MM.1S (cell line): ENCODE measurements at regions not wholly inside any gene's neighbourhood (a gene's known extent, or its start where the extent isn't known, plus 50 kb on each side); places are given as distances from the start of the nearest gene placed in this dataset.

Source experiments
- DNase-seq: peaks from one replicate; pipeline ENCODE4 v3.0.0-alpha.2; 2015
- H2AFZ ChIP-seq: fragments of 300-600 bp; sonication (generic); 2 replicates; pipeline ENCODE4 v1.6.0; 2016; ENCODE audit warnings: antibody characterized with exemption, low read length
- H3F3A ChIP-seq: fragments of 300-600 bp; sonication (generic); 2 replicates; pipeline ENCODE4 v1.6.1; 2016; ENCODE audit warnings: mild to moderate bottlenecking, antibody characterized with exemption, low read length, moderate library complexity, mixed read lengths; ENCODE audit not compliant: insufficient read depth
- H3K27ac ChIP-seq: fragments of 300-600 bp; sonication (generic); 2 replicates; pipeline ENCODE4 v1.5.1; 2016; ENCODE audit warnings: mild to moderate bottlenecking, low read length
- H3K27me3 ChIP-seq: fragments of 300-600 bp; sonication (generic); replicated peaks from 2 replicates; pipeline ENCODE4 v1.6.0; 2016; ENCODE audit warnings: low read length; ENCODE audit not compliant: insufficient read depth
- H3K36me3 ChIP-seq: fragments of 300-600 bp; sonication (generic); replicated peaks from 2 replicates; pipeline ENCODE4 v1.6.1; 2016; ENCODE audit warnings: mild to moderate bottlenecking, low read length, mixed read lengths; ENCODE audit not compliant: insufficient read depth
- H3K4me1 ChIP-seq: fragments of 300-600 bp; sonication (generic); 2 replicates; pipeline ENCODE4 v1.6.1; 2016; ENCODE audit warnings: low read length, mixed read lengths
- H3K4me2 ChIP-seq: fragments of 300-600 bp; sonication (generic); 2 replicates; pipeline ENCODE4 v1.6.0; 2016; ENCODE audit warnings: low read depth, low read length
- H3K4me3 ChIP-seq: fragments of 300-600 bp; sonication (generic); 2 replicates; pipeline ENCODE4 v1.5.1; 2016; ENCODE audit warnings: low read length, mixed read lengths
- H3K79me2 ChIP-seq: fragments of 300-600 bp; sonication (generic); 2 replicates; pipeline ENCODE4 v1.6.1; 2016; ENCODE audit warnings: mixed run types, low read length, mixed read lengths
- H3K9ac ChIP-seq: fragments of 300-600 bp; sonication (generic); 2 replicates; pipeline ENCODE4 v1.6.1; 2016; ENCODE audit warnings: low read length, mixed read lengths
- H3K9me2 ChIP-seq: fragments of 300-600 bp; sonication (generic); replicated peaks from 2 replicates; pipeline ENCODE4 v1.6.1; 2016; ENCODE audit warnings: mild to moderate bottlenecking, low read length, mixed read lengths; ENCODE audit not compliant: insufficient read depth
- H3K9me3 ChIP-seq: fragments of 300-600 bp; sonication (generic); replicated peaks from 2 replicates; pipeline ENCODE4 v1.6.1; 2016; ENCODE audit warnings: mild to moderate bottlenecking, low read length, mixed read lengths; ENCODE audit not compliant: insufficient read depth
- H4K20me1 ChIP-seq: fragments of 300-600 bp; sonication (generic); 2 replicates; pipeline ENCODE4 v1.6.1; 2016; ENCODE audit warnings: mild to moderate bottlenecking, low read length, moderate library complexity, mixed read lengths; ENCODE audit not compliant: insufficient read depth
- CTCF ChIP-seq: fragments of 300-600 bp; sonication (generic); IDR thresholded peaks from 2 replicates; pipeline ENCODE4 v1.5.1; 2016; ENCODE audit warnings: antibody characterized with exemption, low read length, mixed read lengths
- EZH2 ChIP-seq: fragments of 300-600 bp; sonication (generic); optimal IDR thresholded peaks from 2 replicates; pipeline ENCODE3; 2017; ENCODE audit warnings: low read depth, mild to moderate bottlenecking, antibody characterized with exemption, low read length, mixed read lengths
- EZH2phosphoT487 ChIP-seq: fragments of 300-600 bp; sonication (generic); IDR thresholded peaks from 2 replicates; pipeline ENCODE4 v1.6.1; 2018; ENCODE audit warnings: antibody characterized with exemption, low read length

GRCh38 chr9:135308821-135309762, 170.5 kb upstream of the PPP1R26 start:
- DNase-seq = no peak
- Histone ChIP-seq H3K27me3 (peaks cover 88% of the 10 kb centered on the region), H2AFZ (no peak overlapping the region), H3K4me3 (no peak overlapping the region), H3K36me3 (no peaks in the 10 kb centered on the region), H3F3A (no peaks in the 10 kb centered on the region), H3K9me3 (no peaks in the 10 kb centered on the region), H3K79me2 (no peaks in the 10 kb centered on the region), H3K9me2 (no peaks in the 10 kb centered on the region), H3K27ac (no peak overlapping the region), H3K9ac (no peak overlapping the region), H3K4me1 (no peaks in the 10 kb centered on the region), H4K20me1 (no peaks in the 10 kb centered on the region), H3K4me2 (no peak overlapping the region)
- TF ChIP-seq EZH2 (no peak), EZH2phosphoT487 (no peak)

GRCh38 chr9:135309763-135310125, 169.8 kb upstream of the PPP1R26 start:
- Histone ChIP-seq H3K4me1 (no peaks in the 10 kb centered on the region), H2AFZ (no peak overlapping the region), H3K79me2 (no peaks in the 10 kb centered on the region), H4K20me1 (no peaks in the 10 kb centered on the region), H3K9me3 (no peaks in the 10 kb centered on the region), H3K4me2 (no peak overlapping the region), H3K4me3 (no peak overlapping the region), H3F3A (no peaks in the 10 kb centered on the region), H3K27ac (no peak overlapping the region), H3K9ac (no peak overlapping the region), H3K36me3 (no peaks in the 10 kb centered on the region), H3K27me3 (peaks cover 93% of the 10 kb centered on the region), H3K9me2 (no peaks in the 10 kb centered on the region)
- no peak for TF ChIP-seq CTCF
- no peak for TF ChIP-seq EZH2phosphoT487
- TF ChIP-seq EZH2 = no peak
- DNase-seq = no peak

GRCh38 chr9:135310134-135310533, 169.4 kb upstream of the PPP1R26 start:
- Histone ChIP-seq H3F3A (no peaks in the 10 kb centered on the region), H3K4me3 (no peak overlapping the region), H3K4me1 (no peaks in the 10 kb centered on the region), H3K4me2 (no peak overlapping the region), H4K20me1 (no peaks in the 10 kb centered on the region), H2AFZ (no peak overlapping the region), H3K36me3 (no peaks in the 10 kb centered on the region), H3K27ac (no peak overlapping the region), H3K9me3 (no peaks in the 10 kb centered on the region), H3K79me2 (no peaks in the 10 kb centered on the region), H3K27me3 (peaks cover 93% of the 10 kb centered on the region), H3K9me2 (no peaks in the 10 kb centered on the region), H3K9ac (no peak overlapping the region)
- TF ChIP-seq EZH2 (peak; percentile 41), EZH2phosphoT487 (no peak), CTCF (no peak)
- no peak for DNase-seq

- no peaks in the 10 kb centered on the region for H3F3A ChIP-seq
- no peak for DNase-seq
- H3K36me3 ChIP-seq = no peaks in the 10 kb centered on the region
- H3K27ac ChIP-seq = no peak overlapping the region
- H3K27me3 ChIP-seq = peaks cover 98% of the 10 kb centered on the region
- H3K4me3 ChIP-seq = no peak overlapping the region
- H3K4me1 ChIP-seq = no peaks in the 10 kb centered on the region
- no peak overlapping the region for H3K9ac ChIP-seq
- no peaks in the 10 kb centered on the region for H4K20me1 ChIP-seq
- no peak for TF ChIP-seq EZH2phosphoT487
- TF ChIP-seq EZH2 = no peak
- TF ChIP-seq CTCF = no peak
- no peaks in the 10 kb centered on the region for H3K9me3 ChIP-seq
- no peak overlapping the region for H3K4me2 ChIP-seq
- H3K79me2 ChIP-seq = no peaks in the 10 kb centered on the region
- H2AFZ ChIP-seq = no peak overlapping the region
- H3K9me2 ChIP-seq = no peaks in the 10 kb centered on the region
These were observed 164.0 kb upstream of the PPP1R26 start for GRCh38 chr9:135315572-135315971.
